Dermis blood vessel endothelial cell (primary cell): ENCODE measurements at regions not wholly inside any gene's neighbourhood (a gene's known extent, or its start where the extent isn't known, plus 50 kb on each side); places are given as distances from the start of the nearest gene placed in this dataset.
"Not testable (repeated sequence)": the region's sequence is repeated elsewhere in the genome, so short reads cannot be mapped to it uniquely, and the experiment has no call there.

ENCODE experiments used
- DNase-seq: peaks from one replicate; pipeline ENCODE4 v3.0.0; 2010

DNA sequence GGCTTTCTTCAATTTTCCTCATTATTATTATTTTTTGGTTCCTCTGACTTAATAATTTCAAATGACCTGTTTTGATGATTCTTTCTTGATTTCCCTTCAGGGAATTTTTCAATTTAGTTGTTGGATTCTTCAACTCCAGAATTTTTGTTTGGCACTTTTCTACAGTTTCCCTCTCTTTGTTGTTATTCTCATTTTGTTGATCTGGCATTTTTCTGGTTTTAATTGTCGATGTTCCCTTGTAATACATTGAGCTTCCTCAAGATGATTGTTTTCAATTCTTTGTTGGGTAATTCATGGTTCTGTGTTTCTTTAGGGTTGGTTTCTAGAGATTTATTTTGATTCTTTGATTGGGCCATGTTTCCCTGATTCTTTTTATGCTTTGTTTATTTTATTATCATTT is 67.8 kb upstream of the DNAJC1 start:
- no peak for DNase-seq

DNA sequence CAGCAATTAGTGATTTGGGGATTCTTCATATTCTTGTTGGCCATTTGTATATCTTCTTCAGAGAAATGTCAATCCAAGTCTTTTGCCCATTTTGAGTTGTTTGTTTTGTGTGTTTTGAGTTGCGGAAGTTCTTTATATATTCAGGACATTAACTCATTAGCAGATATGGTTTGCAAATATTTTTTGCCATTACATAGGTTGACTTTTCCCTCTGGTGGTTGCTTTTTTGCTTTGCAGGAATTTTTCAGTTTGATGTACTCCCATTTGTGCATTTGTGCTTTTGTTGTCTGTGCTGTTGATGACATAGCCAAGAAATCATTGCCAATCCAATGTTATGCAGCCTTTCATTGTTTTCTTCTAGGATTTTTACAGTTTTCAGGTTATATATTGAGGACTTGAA is 63.6 kb upstream of the DNAJC1 start:
- DNase-seq = no peak

DNA sequence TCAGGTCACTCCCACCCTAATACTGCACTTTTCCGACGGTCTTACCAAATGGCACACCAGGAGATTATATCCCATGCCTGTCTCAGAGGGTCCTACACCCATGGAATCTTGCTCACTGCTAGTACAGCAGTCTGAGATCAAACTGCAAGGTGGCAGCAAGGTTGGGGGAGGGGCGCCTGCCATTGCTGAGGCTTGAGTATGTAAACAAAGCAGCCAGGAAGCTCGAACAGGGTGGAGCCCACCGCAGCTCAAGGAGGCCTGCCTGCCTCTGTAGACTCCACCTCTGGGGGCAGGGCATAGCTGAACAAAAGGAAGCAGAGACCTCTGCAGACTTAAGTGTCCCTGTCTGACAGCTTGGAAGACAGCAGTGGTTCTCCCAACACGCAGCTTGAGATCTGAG is 57.5 kb upstream of the DNAJC1 start:
- not testable (repeated sequence) for DNase-seq

DNA sequence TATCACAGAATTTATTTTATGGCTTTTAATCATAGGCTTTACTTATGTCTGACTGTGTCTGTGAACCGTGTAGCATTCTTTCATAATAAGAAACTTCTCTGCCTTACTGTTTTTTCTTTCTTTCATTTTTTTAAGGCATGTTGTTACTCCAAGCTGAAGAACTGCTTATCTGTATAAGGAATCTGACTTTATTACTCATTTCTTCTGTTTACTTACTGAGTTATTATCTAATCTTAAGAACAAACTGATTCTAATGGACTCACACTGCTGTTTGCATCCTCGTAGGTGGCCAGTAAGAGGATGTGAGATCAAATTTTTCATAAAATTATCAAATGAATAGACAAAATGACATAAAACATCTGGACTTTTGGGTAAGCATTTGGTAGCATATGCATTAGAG is 54.7 kb upstream of the DNAJC1 start:
- DNase-seq = no peak

DNA sequence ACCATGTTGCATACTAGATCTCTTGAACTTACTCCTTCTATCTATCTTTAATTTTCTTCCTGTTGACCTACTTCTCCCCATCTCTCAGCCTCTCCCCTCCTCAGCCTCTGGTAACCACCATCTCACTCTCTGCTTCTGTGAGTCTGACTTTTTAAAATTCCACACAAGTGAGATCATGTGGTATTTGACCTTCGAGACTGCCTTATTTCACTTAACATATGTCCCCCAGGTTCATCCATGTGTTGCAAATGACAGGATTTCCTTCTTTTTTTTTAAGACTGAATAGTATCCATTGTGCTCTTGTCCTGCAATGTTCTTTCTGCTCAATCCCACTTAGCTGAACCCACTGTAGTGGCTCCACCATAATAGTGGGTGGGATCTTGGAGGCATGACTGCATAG is 51.4 kb upstream of the DNAJC1 start:
- DNase-seq = no peak
